ENCODE measurements at regions not wholly inside any gene's neighbourhood (a gene's known extent, or its start where the extent isn't known, plus 50 kb on each side); places are given as distances from the start of the nearest gene placed in this dataset.

DNA sequence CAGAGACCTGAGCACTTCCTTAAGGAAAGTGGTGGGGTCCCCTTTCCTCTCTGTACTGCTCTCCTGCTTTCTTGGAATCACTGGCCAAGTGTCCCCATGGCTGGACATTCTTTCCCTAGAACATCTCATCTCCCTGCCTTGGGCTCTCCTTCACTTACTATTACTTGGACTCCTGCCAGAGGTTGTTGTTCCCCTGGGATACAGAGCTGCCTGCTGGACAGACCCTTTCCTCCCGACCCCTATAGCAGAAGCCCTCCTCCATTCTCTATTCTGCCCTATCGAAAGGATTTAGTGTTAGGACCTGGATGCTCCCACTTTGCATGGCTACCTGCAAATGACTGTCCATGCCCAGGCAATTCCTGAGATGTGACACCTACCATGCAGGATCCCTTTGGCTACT lies 164.3 kb upstream of the PODXL start:
- TF ChIP-seq EZH2 (IDR thresholded peaks at IDR 0.05; ENCODE audit: low read length, unreplicated experiment) (no peak), CTCF (conservative IDR thresholded peaks at IDR 0.05; ENCODE audit: low read depth, low read length) (no peak), EZH2phosphoT487 (IDR thresholded peaks at IDR 0.05; ENCODE audit: borderline replicate concordance, low read length) (no peak)
